K562 (cell line): ENCODE measurements at regions not wholly inside any gene's neighbourhood (a gene's known extent, or its start where the extent isn't known, plus 50 kb on each side); places are given as distances from the start of the nearest gene placed in this dataset.

Source experiments
- ATAC-seq: fragments of 200-7000 bp; cut with Tn5 transposase; 3 replicates; pipeline ENCODE4 v1.9.1; 2020; ENCODE audit warnings: moderate library complexity
- BruUV-seq: library from RNA; stranded (reverse); fragments of 400-500 nt; replicated peaks from 2 replicates; lab custom pipeline; 2021; lab: Mats Ljungman, UMichigan
- CTCF ChIA-PET: fragments of 300-600 bp; formaldehyde crosslinking; extraction: SDS; loops from one replicate; lab custom pipeline; 2021; ENCODE audit warnings: low intra/inter-chr PET ratio; lab: Yijun Ruan, JAX
- POLR2A ChIA-PET: fragments of 300-600, 350-650 bp; sonication (Branson Sonifier 250); formaldehyde crosslinking; extraction: SDS; loops from one replicate; lab custom pipeline; 2021; ENCODE audit warnings: antibody characterized with exemption, inconsistent platforms; lab: Yijun Ruan, JAX
- DNase-seq, 4 experiments: peaks; one replicate each; pipeline versions ENCODE4 v3.0.0 to v3.0.0-alpha.2; 2011 to 2018; ENCODE audit warnings: low spot score in 3 of 4, mixed read lengths in 3 of 4; ENCODE audit errors: extremely low read depth in 1 of 4
- FAIRE-seq: peaks from 2 replicates; lab custom pipeline; 2011; peaks lifted over from hg19 to GRCh38; lab: Jason Lieb, UNC
- H2AFZ ChIP-seq: 2 replicates; pipeline ENCODE4 v1.6.0; 2011; ENCODE audit warnings: low read depth, low read length, control low read depth, inconsistent platforms
- H3K27ac ChIP-seq: fragments of 200-600 bp; 3 replicates; pipeline ENCODE4 v1.8.0; 2011; ENCODE audit warnings: low read depth, mild to moderate bottlenecking, control low read depth, inconsistent platforms, low read length, moderate library complexity, mixed read lengths; ENCODE audit errors: extremely low read depth
- H3K27me3 ChIP-seq, 2 experiments: fragments of 300-600 bp in 1 of 2; 2 replicates in 1 of 2; 3 replicates in 1 of 2; pipeline versions ENCODE4 v1.6.0 to v1.8.0; 2011; ENCODE audit warnings: inconsistent platforms in 2 of 2, low read length in 2 of 2, mild to moderate bottlenecking in 1 of 2, mixed read lengths in 1 of 2, moderate library complexity in 1 of 2; ENCODE audit not compliant: control insufficient read depth in 2 of 2, insufficient read depth in 2 of 2
- H3K36me3 ChIP-seq: fragments of 300-600 bp; 3 replicates; pipeline ENCODE4 v1.8.0; 2011; ENCODE audit warnings: mild to moderate bottlenecking, low read length, inconsistent platforms; ENCODE audit not compliant: control insufficient read depth, insufficient read depth
- H3K4me1 ChIP-seq, 2 experiments: fragments of 200-600 bp in 1 of 2; replicated peaks in 1 of 2; 2 replicates in 1 of 2; 3 replicates in 1 of 2; pipeline versions ENCODE4 v1.5.1 to v1.8.0; 2011; ENCODE audit warnings: inconsistent platforms in 2 of 2, low read length in 2 of 2, mild to moderate bottlenecking in 1 of 2, mixed read lengths in 1 of 2, moderate library complexity in 1 of 2; ENCODE audit not compliant: control insufficient read depth in 2 of 2, insufficient read depth in 2 of 2
- H3K4me2 ChIP-seq: 2 replicates; pipeline ENCODE4 v1.6.1; 2011; ENCODE audit warnings: low read length, control low read depth, inconsistent platforms, mixed read lengths; ENCODE audit not compliant: insufficient read depth
- H3K4me3 ChIP-seq: fragments of 200-600 bp; sonication (generic), shearing (Covaris generic); 2 replicates; pipeline ENCODE4 v1.5.1; 2016; ENCODE audit warnings: control low read depth, inconsistent platforms
- H3K79me2 ChIP-seq: fragments of 200-600 bp; 3 replicates; pipeline ENCODE4 v1.8.0; 2011; ENCODE audit warnings: low read length, inconsistent platforms; ENCODE audit not compliant: control insufficient read depth, insufficient read depth
- H3K9ac ChIP-seq, 2 experiments: 2 replicates each; pipeline versions ENCODE4 v1.6.0 to v1.6.1; 2011; ENCODE audit warnings: low read depth in 2 of 2, low read length in 2 of 2, control low read depth in 1 of 2, inconsistent platforms in 1 of 2, mild to moderate bottlenecking in 1 of 2, mixed read lengths in 1 of 2; ENCODE audit not compliant: insufficient read depth in 1 of 2
- H3K9me1 ChIP-seq: one replicate; pipeline ENCODE4 v1.6.0; 2011; ENCODE audit warnings: inconsistent platforms, mild to moderate bottlenecking, low read length, moderate library complexity; ENCODE audit not compliant: control insufficient read depth, insufficient read depth
- H3K9me3 ChIP-seq: replicated peaks from 2 replicates; pipeline ENCODE4 v1.5.1; 2011; ENCODE audit warnings: low read depth, low read length, inconsistent platforms; ENCODE audit not compliant: control insufficient read depth, insufficient read depth
- H4K20me1 ChIP-seq: replicated peaks from 2 replicates; pipeline ENCODE4 v1.6.1; 2011; ENCODE audit warnings: low read length, inconsistent platforms, mixed read lengths; ENCODE audit not compliant: control insufficient read depth, insufficient read depth
- CEBPB ChIP-seq: fragments of 450-650 bp; IDR thresholded peaks from 2 replicates; pipeline ENCODE4 v1.6.1; 2016; ENCODE audit warnings: missing genetic modification characterization, missing compliant biosample characterization
- FUS ChIP-seq: fragments of 200-400 bp; formaldehyde crosslinking; optimal IDR thresholded peaks from 2 replicates; pipeline ENCODE3; 2017; ENCODE audit warnings: low read depth, low read length
- MXI1 ChIP-seq: IDR thresholded peaks from 2 replicates; pipeline ENCODE4 v1.6.1; 2011; ENCODE audit warnings: low read depth, mild to moderate bottlenecking, improper control_type of control experiment, low read length
- NCOA1 ChIP-seq: fragments of 450-650 bp; IDR thresholded peaks from 2 replicates; pipeline ENCODE4 v1.6.1; 2016; ENCODE audit warnings: low read depth
- RBM17 ChIP-seq: fragments of 200-400 bp; formaldehyde crosslinking; IDR thresholded peaks from 2 replicates; pipeline ENCODE4 v1.6.1; 2017; ENCODE audit warnings: low read depth, mild to moderate bottlenecking, low read length, borderline replicate concordance
- SP1 ChIP-seq: sonication (generic); formaldehyde crosslinking; IDR thresholded peaks from 2 replicates; pipeline ENCODE4 v1.8.1; 2022; ENCODE audit warnings: mild to moderate bottlenecking, missing genetic modification reagents
- WGBS: fragments of 100-300 bp; shearing (Covaris generic); methylation state at CpG from one replicate; pipeline ENCODE4 v1.1.6; 2016; ENCODE audit warnings: low coverage, mixed read lengths; ENCODE audit not compliant: insufficient coverage; ENCODE audit errors: missing lambda C conversion rate; 5-methylcytosine and 5-hydroxymethylcytosine counted together
- in situ Hi-C: fragments of 300-500 bp; cut with MboI; formaldehyde crosslinking; loops from 4 replicates; pipeline ENCODE4 v1.15.0; 2018; ENCODE audit warnings: inconsistent platforms, mixed read lengths
- intact Hi-C: fragments of 100-400 bp; cut with micrococcal nuclease; formaldehyde crosslinking; loops from 2 replicates; pipeline ENCODE4 v1.14.2; 2022

- ChIA-PET POLR2A (no interaction called here), CTCF (no interaction called here)
- no peaks in the 10 kb centered on the region for H4K20me1 ChIP-seq
- in situ Hi-C loops = no loop called here
- no peaks in the 10 kb centered on the region for H3K9me3 ChIP-seq
- H3K36me3 ChIP-seq = no peaks in the 10 kb centered on the region
- H3K27ac ChIP-seq = no peak overlapping the region
- ATAC-seq (peak; percentile 60), DNase-seq (no peak)
- H3K4me3 ChIP-seq = no peak overlapping the region
- no peaks in the 10 kb centered on the region for H3K79me2 ChIP-seq
- no peaks in the 10 kb centered on the region for H3K9me1 ChIP-seq
- H3K9ac ChIP-seq = no peak overlapping the region; a peak in 1 of 4 replicates
- no peak overlapping the region for H3K4me2 ChIP-seq
- intact Hi-C loops = no loop called here
- H3K4me1 ChIP-seq = peaks cover 0 to 4% of the 10 kb centered on the region in 2 experiments; a peak in 3 of 5 replicates
- BruUV-seq = no TSS peak
- WGBS = 57% methylated on average over 8 of the region's 10 CpGs
- TF ChIP-seq RBM17 (no peak), SP1 (no peak), FUS (no peak), MXI1 (no peak), NCOA1 (no peak), CEBPB (no peak)
- TF ChIP-seq, all 486 proteins: peak for 0
- no peak for FAIRE-seq
- Histone ChIP-seq H3K27me3 (no peaks in the 10 kb centered on the region), H2AFZ (peak overlapping the region; percentile 69)
Observed at GRCh38 chr6:124887872-124888580, 74.2 kb upstream of the RNF217 start.
